A549 (cell line): ENCODE measurements at regions not wholly inside any gene's neighbourhood (a gene's known extent, or its start where the extent isn't known, plus 50 kb on each side); places are given as distances from the start of the nearest gene placed in this dataset.

ENCODE experiments used
- ATAC-seq, 2 experiments: fragments of 200-7000 bp in 1 of 2; fragments of >200 bp in 1 of 2; cut with Nextera tagmentation in 1 of 2; cut with Tn5 transposase in 1 of 2; 3 replicates each; pipeline versions ENCODE4 v1.8.0 to v1.9.1; 2018 to 2020; ENCODE audit warnings: mild to moderate bottlenecking in 1 of 2, moderate library complexity in 1 of 2
- CTCF ChIA-PET: fragments of 300-600 bp; sonication (Branson Sonifier 250); formaldehyde crosslinking; extraction: SDS; loops from one replicate; lab custom pipeline; 2021; ENCODE audit warnings: antibody characterized with exemption, inconsistent platforms; lab: Yijun Ruan, JAX
- POLR2A ChIA-PET: fragments of 350-600 bp; formaldehyde crosslinking; extraction: SDS; loops from one replicate; lab custom pipeline; 2021; ENCODE audit warnings: antibody characterized with exemption, inconsistent platforms; lab: Yijun Ruan, JAX
- DNase-seq, 2 experiments: peaks; one replicate each; pipeline versions ENCODE4 v3.0.0 to v3.0.0-alpha.2; 2011 to 2016; ENCODE audit warnings: low read depth in 1 of 2, low spot score in 1 of 2
- FAIRE-seq: peaks from 2 replicates; lab custom pipeline; 2011; peaks lifted over from hg19 to GRCh38; lab: Jason Lieb, UNC
- H3K27ac ChIP-seq, 2 experiments: fragments of >200 bp; sonication (Bioruptor Twin); formaldehyde crosslinking; 3 replicates each; pipeline ENCODE4 v1.5.1; 2016 to 2017
- H3K4me1 ChIP-seq: fragments of >200 bp; sonication (Bioruptor Twin); formaldehyde crosslinking; 3 replicates; pipeline ENCODE4 v1.6.1; 2016
- H3K4me2 ChIP-seq: fragments of >200 bp; sonication (Bioruptor Twin); formaldehyde crosslinking; 3 replicates; pipeline ENCODE4 v1.6.1; 2016
- H3K4me3 ChIP-seq: fragments of >200 bp; sonication (Bioruptor Twin); formaldehyde crosslinking; 3 replicates; pipeline ENCODE4 v1.5.1; 2016
- H3K9me3 ChIP-seq: fragments of >200 bp; sonication (Bioruptor Twin); formaldehyde crosslinking; 3 replicates; pipeline ENCODE4 v1.6.1; 2016
- ATOH8 ChIP-seq: fragments of 250-450 bp; sonication (Bioruptor Pico); IDR thresholded peaks from 2 replicates; pipeline ENCODE4 v1.5.0; 2020; ENCODE audit warnings: low read depth, mild to moderate bottlenecking, moderate library complexity
- BHLHE40 ChIP-seq: IDR thresholded peaks from 2 replicates; pipeline ENCODE4 v1.6.1; 2012; ENCODE audit warnings: low read depth, low read length, inconsistent platforms
- CBX2 ChIP-seq: fragments of 200-600 bp; sonication (generic); IDR thresholded peaks from 2 replicates; pipeline ENCODE4 v1.6.1; 2016; ENCODE audit warnings: low read depth, mild to moderate bottlenecking, borderline replicate concordance
- CBX8 ChIP-seq: fragments of 200-600 bp; sonication (generic); IDR thresholded peaks from 2 replicates; pipeline ENCODE4 v1.6.1; 2016
- CEBPB ChIP-seq, 2 experiments: fragments of >200 bp in 1 of 2; sonication (Bioruptor Twin) in 1 of 2; formaldehyde crosslinking in 1 of 2; IDR thresholded peaks; 2 replicates each; pipeline ENCODE4 v1.6.1; 2012 to 2016
- CHD4 ChIP-seq: fragments of 200-600 bp; sonication (generic); IDR thresholded peaks from 2 replicates; pipeline ENCODE4 v1.6.1; 2016; ENCODE audit warnings: antibody characterized with exemption, mild to moderate bottlenecking, borderline replicate concordance
- E2F6 ChIP-seq: IDR thresholded peaks from 2 replicates; pipeline ENCODE4 v1.6.1; 2012; ENCODE audit warnings: low read depth, borderline replicate concordance
- EHMT2 ChIP-seq: fragments of 200-600 bp; sonication (generic); IDR thresholded peaks from 2 replicates; pipeline ENCODE4 v1.6.1; 2016; ENCODE audit warnings: antibody characterized with exemption, low read depth, mild to moderate bottlenecking, moderate library complexity
- FOXS1 ChIP-seq: fragments of 250-450 bp; sonication (Bioruptor Pico); IDR thresholded peaks from 2 replicates; pipeline ENCODE4 v1.5.0; 2020; ENCODE audit warnings: mild to moderate bottlenecking, moderate library complexity
- GATA3 ChIP-seq: IDR thresholded peaks from 2 replicates; pipeline ENCODE4 v1.6.1; 2012; ENCODE audit warnings: borderline replicate concordance
- HDAC2 ChIP-seq: fragments of 200-600 bp; sonication (generic); IDR thresholded peaks from 2 replicates; pipeline ENCODE4 v1.6.1; 2016
- HES2 ChIP-seq: fragments of >200 bp; sonication (Bioruptor Twin); formaldehyde crosslinking; IDR thresholded peaks from 2 replicates; pipeline ENCODE4 v1.6.1; 2016
- HEYL ChIP-seq: fragments of 250-450 bp; sonication (Bioruptor Pico); IDR thresholded peaks from 2 replicates; pipeline ENCODE4 v1.8.0; 2021; ENCODE audit warnings: mild to moderate bottlenecking, moderate library complexity
- HOXA7 ChIP-seq: fragments of 250-450 bp; sonication (Bioruptor Pico); IDR thresholded peaks from 2 replicates; pipeline ENCODE4 v1.5.0; 2020; ENCODE audit warnings: mild to moderate bottlenecking, moderate library complexity
- JUN ChIP-seq, 2 experiments: fragments of >200 bp; sonication (Bioruptor Twin); formaldehyde crosslinking; IDR thresholded peaks; 2 replicates in 1 of 2; 3 replicates in 1 of 2; pipeline ENCODE4 v1.6.1; 2016 to 2017
- JUNB ChIP-seq: fragments of >200 bp; sonication (Bioruptor Twin); formaldehyde crosslinking; IDR thresholded peaks from 2 replicates; pipeline ENCODE4 v1.6.1; 2016
- MAFK ChIP-seq: fragments of 450-650 bp; IDR thresholded peaks from 2 replicates; pipeline ENCODE4 v1.6.1; 2014; ENCODE audit not compliant: partially characterized antibody
- MAX ChIP-seq: IDR thresholded peaks from 2 replicates; pipeline ENCODE4 v1.6.1; 2012
- NPAS2 ChIP-seq: fragments of 250-450 bp; sonication (Bioruptor Pico); IDR thresholded peaks from 2 replicates; pipeline ENCODE4 v1.8.0; 2022; ENCODE audit warnings: mild to moderate bottlenecking, moderate library complexity, borderline replicate concordance
- PHF8 ChIP-seq: fragments of 200-600 bp; sonication (generic); IDR thresholded peaks from 2 replicates; pipeline ENCODE4 v1.6.1; 2016; ENCODE audit warnings: low read depth, mild to moderate bottlenecking, antibody characterized with exemption, moderate library complexity, borderline replicate concordance
- POLR2A ChIP-seq: IDR thresholded peaks from 2 replicates; pipeline ENCODE4 v1.6.1; 2012; ENCODE audit warnings: mild to moderate bottlenecking, low read length
- POLR2AphosphoS2 ChIP-seq: conservative IDR thresholded peaks from 2 replicates; pipeline ENCODE4 v1.6.1; 2012; ENCODE audit warnings: low read length, improper control_type of control experiment, inconsistent platforms
- RAD21 ChIP-seq, 2 experiments: fragments of >200 bp in 1 of 2; sonication (Bioruptor Twin) in 1 of 2; formaldehyde crosslinking in 1 of 2; IDR thresholded peaks in 1 of 2; conservative IDR thresholded peaks in 1 of 2; 2 replicates in 1 of 2; 3 replicates in 1 of 2; pipeline ENCODE4 v1.6.1; 2012 to 2018; ENCODE audit warnings: inconsistent platforms in 1 of 2
- RARB ChIP-seq: fragments of 250-450 bp; sonication (Bioruptor Pico); IDR thresholded peaks from 2 replicates; pipeline ENCODE4 v1.8.0; 2021; ENCODE audit warnings: mild to moderate bottlenecking, moderate library complexity
- REST ChIP-seq: fragments of 200-600 bp; sonication (generic); IDR thresholded peaks from 2 replicates; pipeline ENCODE4 v1.6.1; 2016; ENCODE audit warnings: antibody characterized with exemption, mild to moderate bottlenecking, moderate library complexity
- SMC3 ChIP-seq: fragments of >200 bp; sonication (Bioruptor Twin); formaldehyde crosslinking; IDR thresholded peaks from 3 replicates; pipeline ENCODE4 v1.6.1; 2018; ENCODE audit warnings: inconsistent platforms
- TFCP2L1 ChIP-seq: fragments of 250-450 bp; sonication (Bioruptor Pico); IDR thresholded peaks from 2 replicates; pipeline ENCODE4 v1.5.0; 2021; ENCODE audit warnings: mild to moderate bottlenecking
- TP53 ChIP-seq: fragments of 250-450 bp; sonication (Bioruptor Pico); IDR thresholded peaks from 2 replicates; pipeline ENCODE4 v1.5.0; 2021; ENCODE audit warnings: mild to moderate bottlenecking, moderate library complexity
- ZC3H11A ChIP-seq: fragments of 450-650 bp; IDR thresholded peaks from 2 replicates; pipeline ENCODE4 v1.6.1; 2014; ENCODE audit warnings: antibody characterized with exemption, mild to moderate bottlenecking
- ZSCAN20 ChIP-seq: fragments of 250-450 bp; sonication (Bioruptor Pico); IDR thresholded peaks from 2 replicates; pipeline ENCODE4 v1.8.0; 2022; ENCODE audit warnings: mild to moderate bottlenecking, moderate library complexity
- WGBS: methylation state at CpG from one replicate; pipeline ENCODE4 v1.1.6; 2017; ENCODE audit errors: missing lambda C conversion rate; 5-methylcytosine and 5-hydroxymethylcytosine counted together

- Histone ChIP-seq H3K4me2 (no peak overlapping the region), H3K4me3 (no peak overlapping the region), H3K9me3 (no peaks in the 10 kb centered on the region), H3K4me1 (no peaks in the 10 kb centered on the region), H3K27ac (no peak overlapping the region)
- WGBS = no CpG with 5 or more reads among the region's 1 CpG
- ChIA-PET CTCF (no interaction called here), POLR2A (no interaction called here)
- no peak for ATAC-seq
- no peak for FAIRE-seq
- DNase-seq = no peak
- no peak for TF ChIP-seq POLR2A
- TF ChIP-seq MAFK = no peak
- no peak for TF ChIP-seq NPAS2
- TF ChIP-seq CHD4 = no peak
- TF ChIP-seq HOXA7 = no peak
- TF ChIP-seq HEYL (CRISPR knock-in tag) = no peak
- no peak for TF ChIP-seq TP53 (CRISPR knock-in tag)
- TF ChIP-seq CEBPB (IDR thresholded peaks at IDR 0.05) = no peak
- no peak for TF ChIP-seq ZSCAN20 (CRISPR knock-in tag)
- no peak for TF ChIP-seq MAX
- TF ChIP-seq FOXS1 (CRISPR knock-in tag) = no peak
- TF ChIP-seq ATOH8 (CRISPR knock-in tag) = no peak
- TF ChIP-seq JUN (IDR thresholded peaks at IDR 0.05) = no peak
- TF ChIP-seq EHMT2 = no peak
- TF ChIP-seq POLR2AphosphoS2 = no peak
- TF ChIP-seq PHF8 = no peak
- no peak for TF ChIP-seq CBX8
- no peak for TF ChIP-seq HES2
- no peak for TF ChIP-seq REST
These were observed 1276.8 kb downstream of the OLFM4 start for GRCh38 chr13:54305377-54305776.

GRCh38 chr13:54312885-54313284 is 1284.3 kb downstream of the OLFM4 start:
- DNase-seq = no peak
- no peak for ATAC-seq
- CTCF ChIA-PET = no interaction called here
- Histone ChIP-seq H3K4me3 (no peak overlapping the region), H3K9me3 (no peaks in the 10 kb centered on the region), H3K4me2 (no peak overlapping the region), H3K27ac (no peak overlapping the region), H3K4me1 (no peaks in the 10 kb centered on the region)
- POLR2A ChIA-PET = no interaction called here
- WGBS = 18% methylated on average over 5 of the region's 16 CpGs
- TF ChIP-seq NPAS2 (no peak), CBX2 (no peak), TFCP2L1 (no peak), RARB (CRISPR knock-in tag) (no peak), RAD21 (conservative IDR thresholded peaks at IDR 0.05 in 1 of 2, IDR thresholded peaks at IDR 0.05 in 1 of 2) (no peak), JUNB (no peak), E2F6 (no peak), MAFK (no peak), SMC3 (no peak), ZC3H11A (no peak), CEBPB (IDR thresholded peaks at IDR 0.05) (no peak), BHLHE40 (no peak), HDAC2 (no peak), GATA3 (no peak), ZSCAN20 (CRISPR knock-in tag) (no peak), HEYL (CRISPR knock-in tag) (no peak)
- no peak for FAIRE-seq
